ENCODE measurements at regions not wholly inside any gene's neighbourhood (a gene's known extent, or its start where the extent isn't known, plus 50 kb on each side); places are given as distances from the start of the nearest gene placed in this dataset.

GRCh38 chr9:11432361-11432760 is 819.6 kb upstream of the PTPRD start:
- TF ChIP-seq POLR2A (IDR thresholded peaks at IDR 0.05), result no peak
- TF ChIP-seq CTCF (IDR thresholded peaks at IDR 0.05 in 4 of 5, conservative IDR thresholded peaks at IDR 0.05 in 1 of 5), result no peak
